ENCODE measurements at regions not wholly inside any gene's neighbourhood (a gene's known extent, or its start where the extent isn't known, plus 50 kb on each side); places are given as distances from the start of the nearest gene placed in this dataset.

DNA sequence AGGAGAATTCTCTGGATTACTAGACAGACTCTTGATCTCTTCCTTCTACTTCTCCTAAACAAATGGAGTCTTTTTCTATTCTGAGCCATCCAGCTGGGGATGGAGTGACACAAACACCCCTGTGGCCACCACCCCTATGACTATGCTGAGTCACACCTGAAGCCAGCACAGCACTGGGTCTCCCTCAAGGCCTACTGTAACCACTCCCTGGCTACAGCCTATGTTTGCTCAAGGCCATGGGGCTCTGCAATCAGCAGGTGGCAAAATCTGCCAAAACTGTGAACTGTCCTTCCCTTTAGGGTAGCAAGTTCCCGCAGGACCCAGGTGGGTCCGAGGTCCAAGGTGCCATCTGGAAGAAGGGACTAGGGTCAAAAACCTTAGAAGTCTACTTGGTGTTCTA lies 132.3 kb downstream of the TINAG start:
- Histone ChIP-seq H3K36me3 (ENCODE audit: control insufficient read depth, insufficient read depth, low read length) (no peaks in the 10 kb centered on the region), H3K4me3 (ENCODE audit: low read depth, low read length) (no peak overlapping the region), H3K9me3 (ENCODE audit: control insufficient read depth, insufficient read depth, low read length) (peaks cover 2% of the 10 kb centered on the region), H3K27me3 (ENCODE audit: control insufficient read depth, insufficient read depth, low read length) (no peaks in the 10 kb centered on the region), H3K4me1 (ENCODE audit: control insufficient read depth, insufficient read depth, low read length) (no peaks in the 10 kb centered on the region), H3K27ac (ENCODE audit: low read depth, low read length) (no peak overlapping the region)
- WGBS (ENCODE audit: insufficient coverage), result 100% methylated on average over 2 of the region's 2 CpGs
- DNase-seq (ENCODE audit: low read depth in 4 of 6, low spot score in 6 of 6), result no peak

DNA sequence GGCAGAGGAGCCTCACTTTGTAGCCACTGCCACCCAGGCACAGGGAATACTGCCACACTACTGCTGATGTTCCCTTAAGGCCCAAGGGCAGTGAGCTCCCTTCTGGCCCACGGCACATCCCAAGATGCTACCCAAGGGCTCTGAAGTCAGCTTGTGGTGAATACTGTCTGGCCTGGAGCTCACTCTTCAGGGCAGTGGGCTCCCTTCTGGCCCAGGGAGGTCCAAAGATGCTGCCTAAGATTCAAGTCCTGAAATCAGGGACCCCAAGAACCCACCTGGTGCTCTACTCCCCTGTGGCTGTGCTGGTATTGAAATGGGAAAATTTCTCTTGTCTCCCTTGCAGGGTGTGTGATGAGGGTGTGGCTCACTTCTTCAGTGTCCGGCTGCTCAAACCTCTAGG lies 132.8 kb downstream of the TINAG start:
- Histone ChIP-seq H3K36me3 (ENCODE audit: control insufficient read depth, insufficient read depth, low read length) (no peaks in the 10 kb centered on the region), H3K27ac (ENCODE audit: low read depth, low read length) (no peak overlapping the region), H3K27me3 (ENCODE audit: control insufficient read depth, insufficient read depth, low read length) (no peaks in the 10 kb centered on the region), H3K4me1 (ENCODE audit: control insufficient read depth, insufficient read depth, low read length) (no peaks in the 10 kb centered on the region), H3K9me3 (ENCODE audit: control insufficient read depth, insufficient read depth, low read length) (peaks cover 2% of the 10 kb centered on the region), H3K4me3 (ENCODE audit: low read depth, low read length) (no peak overlapping the region)
- DNase-seq (ENCODE audit: low read depth in 4 of 6, low spot score in 6 of 6), result no peak
- WGBS (ENCODE audit: insufficient coverage), result 88% methylated on average over 2 of the region's 2 CpGs

DNA sequence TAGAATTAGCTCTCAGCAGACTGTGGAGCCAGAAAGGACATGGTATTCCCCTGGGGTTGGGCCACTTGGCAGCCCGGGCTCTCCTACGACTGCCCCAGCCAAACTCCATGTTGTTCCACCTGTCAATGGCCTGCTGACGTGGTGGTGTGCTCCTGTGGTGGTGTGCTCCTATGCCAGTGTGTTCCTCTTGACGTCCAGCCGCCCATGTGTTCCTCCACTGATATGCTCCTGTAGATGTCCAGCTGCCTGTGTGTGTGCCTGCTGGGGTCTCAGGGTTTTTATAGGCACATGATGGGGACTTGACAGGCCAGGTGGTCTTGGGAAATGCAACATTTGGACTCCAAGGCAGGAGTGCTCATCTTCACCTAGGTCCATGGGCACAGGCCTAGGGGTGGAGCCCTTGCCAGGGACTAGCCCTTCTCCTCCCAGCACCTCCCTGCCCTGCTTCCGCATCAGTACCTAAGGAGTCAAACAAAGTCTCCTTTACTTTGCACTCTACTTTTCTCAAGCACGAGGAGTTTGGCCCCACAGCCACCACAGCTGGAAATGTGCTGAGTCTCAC lies 133.5 kb downstream of the TINAG start:
- no peak for DNase-seq (ENCODE audit: low read depth in 4 of 6, low spot score in 6 of 6)
- H3K4me3 ChIP-seq (ENCODE audit: low read depth, low read length), result no peak overlapping the region
- H3K27me3 ChIP-seq (ENCODE audit: control insufficient read depth, insufficient read depth, low read length), result no peaks in the 10 kb centered on the region
- no peak overlapping the region for H3K27ac ChIP-seq (ENCODE audit: low read depth, low read length)
- peaks cover 2% of the 10 kb centered on the region for H3K9me3 ChIP-seq (ENCODE audit: control insufficient read depth, insufficient read depth, low read length)
- WGBS (ENCODE audit: insufficient coverage), result 86% methylated on average over 7 of the region's 7 CpGs
- no peaks in the 10 kb centered on the region for H3K4me1 ChIP-seq (ENCODE audit: control insufficient read depth, insufficient read depth, low read length)
- no peaks in the 10 kb centered on the region for H3K36me3 ChIP-seq (ENCODE audit: control insufficient read depth, insufficient read depth, low read length)

DNA sequence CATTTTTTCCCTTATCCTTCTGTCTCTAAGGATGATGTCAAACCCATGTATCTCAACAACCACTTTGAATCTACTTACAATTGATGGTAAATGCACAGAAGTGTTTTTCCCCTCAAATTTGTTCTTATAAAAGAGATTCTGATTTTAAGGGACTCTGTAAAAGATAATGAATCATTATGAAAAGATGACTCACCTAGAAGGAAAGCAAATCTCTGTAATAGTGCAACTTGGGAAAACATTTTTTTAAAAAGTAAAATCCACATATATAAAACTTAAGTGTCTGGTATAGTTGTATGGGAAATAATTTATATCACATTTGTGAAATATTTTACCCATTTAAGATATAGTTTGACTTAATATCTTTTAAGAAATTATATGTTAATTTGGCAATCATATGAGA lies 137.0 kb downstream of the TINAG start:
- Histone ChIP-seq H3K9me3 (ENCODE audit: control insufficient read depth, insufficient read depth, low read length) (peaks cover 2% of the 10 kb centered on the region), H3K4me1 (ENCODE audit: control insufficient read depth, insufficient read depth, low read length) (no peaks in the 10 kb centered on the region), H3K27ac (ENCODE audit: low read depth, low read length) (no peak overlapping the region), H3K36me3 (ENCODE audit: control insufficient read depth, insufficient read depth, low read length) (no peaks in the 10 kb centered on the region), H3K27me3 (ENCODE audit: control insufficient read depth, insufficient read depth, low read length) (no peaks in the 10 kb centered on the region), H3K4me3 (ENCODE audit: low read depth, low read length) (no peak overlapping the region)
- no peak for DNase-seq (ENCODE audit: low read depth in 4 of 6, low spot score in 6 of 6)

DNA sequence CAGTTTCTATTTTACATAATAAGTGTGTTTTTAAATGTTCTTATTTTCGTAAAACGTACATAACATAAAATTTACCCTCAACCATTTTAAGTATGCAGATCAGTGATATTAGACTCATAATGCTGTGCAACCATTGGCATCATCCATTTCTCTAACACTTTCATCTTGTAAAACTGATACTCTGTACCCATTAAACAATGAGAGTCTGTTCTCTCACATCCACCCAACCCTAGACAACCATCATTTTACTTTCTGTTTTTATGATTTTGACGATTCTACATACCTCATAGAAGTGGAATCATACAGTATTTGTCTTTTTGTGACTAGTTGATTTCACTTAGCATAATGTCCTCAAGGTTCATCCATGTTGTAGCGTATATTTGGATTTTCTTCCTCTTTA lies 140.4 kb downstream of the TINAG start:
- Histone ChIP-seq H3K36me3 (ENCODE audit: control insufficient read depth, insufficient read depth, low read length) (no peaks in the 10 kb centered on the region), H3K27ac (ENCODE audit: low read depth, low read length) (no peak overlapping the region), H3K9me3 (ENCODE audit: control insufficient read depth, insufficient read depth, low read length) (no peaks in the 10 kb centered on the region), H3K4me1 (ENCODE audit: control insufficient read depth, insufficient read depth, low read length) (no peaks in the 10 kb centered on the region), H3K4me3 (ENCODE audit: low read depth, low read length) (no peak overlapping the region), H3K27me3 (ENCODE audit: control insufficient read depth, insufficient read depth, low read length) (no peaks in the 10 kb centered on the region)
- DNase-seq (ENCODE audit: low read depth in 4 of 6, low spot score in 6 of 6), result no peak
- no CpG with 5 or more reads among the region's 4 CpGs for WGBS (ENCODE audit: insufficient coverage)

DNA sequence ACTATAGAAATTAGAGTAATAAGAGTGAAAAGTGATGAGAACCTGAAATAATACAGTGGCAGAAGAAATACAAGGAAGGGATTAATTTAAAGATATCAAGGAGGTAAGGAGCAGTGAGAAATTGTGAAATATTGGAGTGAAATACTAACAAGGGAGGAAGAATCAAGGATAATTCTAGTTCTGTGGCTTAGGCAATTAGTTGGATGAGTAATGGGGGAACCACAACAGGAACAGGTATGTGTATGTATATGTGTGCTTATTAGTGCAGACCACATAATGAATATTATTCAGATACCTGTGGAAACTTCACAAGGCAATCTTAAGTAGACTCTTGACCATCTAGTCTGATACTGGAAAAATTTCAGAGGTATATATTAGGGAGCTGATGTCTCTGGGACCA lies 143.3 kb downstream of the TINAG start:
- Histone ChIP-seq H3K27me3 (ENCODE audit: control insufficient read depth, insufficient read depth, low read length) (no peaks in the 10 kb centered on the region), H3K36me3 (ENCODE audit: control insufficient read depth, insufficient read depth, low read length) (no peaks in the 10 kb centered on the region), H3K4me3 (ENCODE audit: low read depth, low read length) (no peak overlapping the region), H3K9me3 (ENCODE audit: control insufficient read depth, insufficient read depth, low read length) (no peaks in the 10 kb centered on the region), H3K27ac (ENCODE audit: low read depth, low read length) (no peak overlapping the region), H3K4me1 (ENCODE audit: control insufficient read depth, insufficient read depth, low read length) (no peaks in the 10 kb centered on the region)
- no peak for DNase-seq (ENCODE audit: low read depth in 4 of 6, low spot score in 6 of 6)

DNA sequence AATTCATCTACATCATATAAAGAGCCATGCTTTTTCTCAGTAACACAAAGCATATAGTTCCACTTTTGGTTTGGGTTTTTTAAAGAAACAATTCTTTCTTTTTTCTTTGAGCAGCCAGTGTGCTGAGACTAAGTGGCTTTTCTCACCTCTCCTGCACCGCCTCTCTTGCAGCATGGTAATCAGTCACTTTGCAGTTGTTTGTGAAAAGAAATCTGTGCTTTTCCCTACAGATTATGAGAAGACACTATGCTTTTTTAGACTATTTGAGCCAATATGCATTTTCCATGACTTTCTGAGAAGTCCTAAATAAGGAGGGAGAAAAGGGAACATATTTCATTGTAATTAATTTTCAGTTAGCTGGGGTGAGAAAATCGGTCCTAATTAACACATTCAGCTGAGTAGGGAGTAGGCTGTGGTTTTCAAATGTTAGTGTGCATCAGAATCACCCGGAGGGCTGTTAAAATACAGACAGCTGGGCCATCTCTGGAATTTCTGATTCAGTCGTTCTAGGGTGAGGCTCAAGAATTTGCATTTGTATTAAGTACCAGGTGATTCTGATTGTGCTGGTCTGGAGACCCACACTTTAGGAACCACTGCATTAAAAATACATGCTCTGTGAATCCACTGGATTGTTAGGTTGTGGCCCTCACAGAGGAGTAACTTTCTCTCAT lies 155.2 kb downstream of the TINAG start:
- 43% methylated on average over 1 of the region's 4 CpGs for WGBS (ENCODE audit: insufficient coverage)
- no peak overlapping the region for H3K4me3 ChIP-seq (ENCODE audit: low read depth, low read length)
- H3K4me1 ChIP-seq (ENCODE audit: control insufficient read depth, insufficient read depth, low read length), result no peaks in the 10 kb centered on the region
- no peaks in the 10 kb centered on the region for H3K27me3 ChIP-seq (ENCODE audit: control insufficient read depth, insufficient read depth, low read length)
- no peaks in the 10 kb centered on the region for H3K36me3 ChIP-seq (ENCODE audit: control insufficient read depth, insufficient read depth, low read length)
- no peak overlapping the region for H3K27ac ChIP-seq (ENCODE audit: low read depth, low read length)
- H3K9me3 ChIP-seq (ENCODE audit: control insufficient read depth, insufficient read depth, low read length), result no peaks in the 10 kb centered on the region
- no peak for DNase-seq (ENCODE audit: low read depth in 4 of 6, low spot score in 6 of 6)

DNA sequence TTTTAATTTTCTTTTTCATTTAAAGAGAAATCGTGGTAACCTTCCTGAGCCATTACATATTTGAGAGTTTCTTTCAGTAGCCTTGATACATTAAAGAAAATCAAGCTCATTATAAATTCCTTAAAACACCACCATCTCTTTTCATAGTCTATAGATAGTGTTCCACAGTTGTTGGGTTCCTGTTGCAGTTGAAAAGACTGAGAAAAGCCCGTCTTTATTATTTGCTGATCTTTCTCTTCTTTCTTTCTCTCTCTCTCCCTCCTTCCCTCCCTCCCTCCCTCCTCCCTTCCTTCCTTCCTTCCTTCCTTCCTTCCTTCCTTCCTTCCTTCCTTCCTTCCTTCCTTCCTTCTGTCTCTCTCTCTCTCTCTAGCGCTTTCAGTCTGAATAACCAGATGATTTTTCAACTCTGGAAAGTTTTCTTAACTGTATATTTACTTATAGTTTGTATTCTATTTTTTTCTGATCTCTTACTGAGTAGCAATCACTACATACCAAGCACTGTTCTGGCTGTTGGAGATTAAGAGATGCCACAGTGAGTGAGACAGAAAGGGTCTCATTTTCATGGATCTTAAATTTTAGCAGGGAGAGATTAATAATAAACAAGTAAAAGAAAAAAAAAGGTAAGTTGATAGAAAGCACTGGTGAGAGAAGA lies 157.5 kb downstream of the TINAG start:
- Histone ChIP-seq H3K36me3 (ENCODE audit: control insufficient read depth, insufficient read depth, low read length) (no peaks in the 10 kb centered on the region), H3K4me3 (ENCODE audit: low read depth, low read length) (no peak overlapping the region), H3K27me3 (ENCODE audit: control insufficient read depth, insufficient read depth, low read length) (no peaks in the 10 kb centered on the region), H3K27ac (ENCODE audit: low read depth, low read length) (no peak overlapping the region), H3K4me1 (ENCODE audit: control insufficient read depth, insufficient read depth, low read length) (no peaks in the 10 kb centered on the region), H3K9me3 (ENCODE audit: control insufficient read depth, insufficient read depth, low read length) (no peaks in the 10 kb centered on the region)
- DNase-seq (ENCODE audit: low read depth in 4 of 6, low spot score in 6 of 6), result no peak
- 60% methylated on average over 1 of the region's 3 CpGs for WGBS (ENCODE audit: insufficient coverage)

DNA sequence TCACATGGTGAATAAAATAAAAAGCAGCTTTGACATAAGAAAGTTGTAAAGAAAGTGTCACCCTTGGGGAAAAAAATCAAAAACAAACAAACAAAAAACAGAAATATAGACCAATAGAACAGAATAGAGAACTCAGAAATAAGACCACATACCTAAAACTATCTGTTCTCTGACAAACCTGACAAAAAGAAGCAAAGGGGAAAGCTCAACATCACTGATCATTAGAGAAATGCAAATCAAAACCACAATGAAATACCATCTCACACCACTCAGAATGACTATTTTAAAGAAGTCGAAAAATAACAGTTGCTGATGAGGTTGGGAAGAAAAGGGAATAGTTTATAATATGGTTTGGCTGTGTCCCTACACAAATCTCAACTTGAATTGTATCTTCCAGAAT lies 159.1 kb downstream of the TINAG start:
- no peak for DNase-seq (ENCODE audit: low read depth in 4 of 6, low spot score in 6 of 6)
- no peaks in the 10 kb centered on the region for H3K36me3 ChIP-seq (ENCODE audit: control insufficient read depth, insufficient read depth, low read length)
- no peaks in the 10 kb centered on the region for H3K27me3 ChIP-seq (ENCODE audit: control insufficient read depth, insufficient read depth, low read length)
- WGBS (ENCODE audit: insufficient coverage), result no CpG with 5 or more reads among the region's 1 CpG
- no peaks in the 10 kb centered on the region for H3K9me3 ChIP-seq (ENCODE audit: control insufficient read depth, insufficient read depth, low read length)
- H3K4me3 ChIP-seq (ENCODE audit: low read depth, low read length), result no peak overlapping the region
- H3K27ac ChIP-seq (ENCODE audit: low read depth, low read length), result no peak overlapping the region
- no peaks in the 10 kb centered on the region for H3K4me1 ChIP-seq (ENCODE audit: control insufficient read depth, insufficient read depth, low read length)

DNA sequence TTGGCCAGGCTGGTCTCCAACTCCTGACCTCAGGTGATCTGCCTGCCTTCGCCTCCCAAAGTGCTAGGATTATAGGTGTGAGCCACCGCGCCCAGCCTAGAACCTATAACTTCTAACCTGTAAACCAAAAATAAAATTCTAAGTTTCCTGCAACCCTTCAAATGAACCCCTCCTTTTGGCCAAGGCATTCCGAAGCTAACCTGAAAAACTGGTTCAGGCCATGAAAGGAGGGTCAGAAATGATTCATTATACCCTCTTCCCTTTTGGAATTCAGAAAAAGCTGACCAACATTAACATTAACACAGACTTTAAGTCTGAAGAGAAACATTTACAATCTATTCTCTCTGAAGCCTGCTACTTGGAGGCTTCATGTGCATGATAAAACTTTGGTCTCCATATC lies 165.1 kb downstream of the TINAG start:
- DNase-seq (ENCODE audit: low read depth in 4 of 6, low spot score in 6 of 6), result no peak
- WGBS (ENCODE audit: insufficient coverage), result 90% methylated on average over 4 of the region's 4 CpGs
- Histone ChIP-seq H3K4me1 (ENCODE audit: control insufficient read depth, insufficient read depth, low read length) (no peaks in the 10 kb centered on the region), H3K36me3 (ENCODE audit: control insufficient read depth, insufficient read depth, low read length) (no peaks in the 10 kb centered on the region), H3K9me3 (ENCODE audit: control insufficient read depth, insufficient read depth, low read length) (no peaks in the 10 kb centered on the region), H3K27me3 (ENCODE audit: control insufficient read depth, insufficient read depth, low read length) (no peaks in the 10 kb centered on the region), H3K27ac (ENCODE audit: low read depth, low read length) (no peak overlapping the region), H3K4me3 (ENCODE audit: low read depth, low read length) (no peak overlapping the region)
